NOMO-1 treated with dmso at 0.1 percent for 144 hours (cell line): ENCODE measurements at regions not wholly inside any gene's neighbourhood (a gene's known extent, or its start where the extent isn't known, plus 50 kb on each side); places are given as distances from the start of the nearest gene placed in this dataset.
"Not testable (repeated sequence)": the region's sequence is repeated elsewhere in the genome, so short reads cannot be mapped to it uniquely, and the experiment has no call there.

Experiments
- DNase-seq: peaks from one replicate; lab custom pipeline; 2025; ENCODE audit not compliant: unreplicated experiment; lab: John Stamatoyannopoulos, UW

GRCh38 chr5:51159164-51159563 is 224.1 kb upstream of the ISL1 start:
- DNase-seq, result no peak

GRCh38 chr5:51159606-51160005 is 223.6 kb upstream of the ISL1 start:
- DNase-seq, result no peak

DNA sequence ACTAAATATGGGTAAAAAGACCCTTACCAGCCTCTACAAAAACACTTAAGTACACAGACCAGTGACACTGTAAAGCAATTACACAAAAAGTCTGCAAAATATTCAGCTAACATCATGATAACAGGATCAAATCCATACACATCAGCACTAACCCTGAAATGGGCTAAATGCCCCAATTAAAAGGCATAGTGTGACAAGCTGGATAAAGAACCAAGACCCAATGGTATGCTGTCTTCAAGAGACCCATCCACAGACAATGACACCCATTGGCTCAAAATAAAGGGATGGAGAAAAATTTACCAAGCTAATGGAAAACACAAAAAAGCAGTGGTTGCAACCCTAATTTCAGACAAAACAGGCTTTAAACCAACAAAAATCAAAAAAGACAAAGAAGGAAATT is 221.0 kb upstream of the ISL1 start:
- no peak for DNase-seq

- not testable (repeated sequence) for DNase-seq
Measured at GRCh38 chr5:51165621-51166020, 217.6 kb upstream of the ISL1 start.

- no peak for DNase-seq
Measured at GRCh38 chr5:51172903-51173626, 210.2 kb upstream of the ISL1 start.

- DNase-seq, result no peak
Measured at GRCh38 chr5:51181208-51181894, 201.9 kb upstream of the ISL1 start.

DNA sequence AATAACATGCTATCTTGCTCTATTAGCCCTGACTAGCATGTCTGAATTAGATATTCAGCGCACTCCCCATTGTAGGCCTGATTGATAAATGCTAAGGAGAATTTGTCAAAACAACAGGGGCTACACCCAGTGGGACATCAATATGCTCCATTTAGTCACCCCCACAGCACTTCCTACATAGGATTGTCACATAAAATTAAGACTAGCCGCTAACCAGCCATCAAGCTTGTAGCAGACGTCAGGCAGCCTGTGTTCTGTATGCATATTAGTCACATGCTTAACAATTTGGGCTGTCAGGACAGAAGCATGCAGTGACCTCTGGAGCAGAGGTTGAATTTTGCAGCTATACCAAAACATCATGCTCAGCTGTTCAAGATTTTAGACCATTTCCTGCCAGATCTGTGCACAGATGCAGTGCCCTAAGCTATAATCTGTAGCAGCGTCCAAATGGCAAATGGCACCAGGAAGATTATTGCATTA is 197.4 kb upstream of the ISL1 start:
- DNase-seq, result no peak

DNA sequence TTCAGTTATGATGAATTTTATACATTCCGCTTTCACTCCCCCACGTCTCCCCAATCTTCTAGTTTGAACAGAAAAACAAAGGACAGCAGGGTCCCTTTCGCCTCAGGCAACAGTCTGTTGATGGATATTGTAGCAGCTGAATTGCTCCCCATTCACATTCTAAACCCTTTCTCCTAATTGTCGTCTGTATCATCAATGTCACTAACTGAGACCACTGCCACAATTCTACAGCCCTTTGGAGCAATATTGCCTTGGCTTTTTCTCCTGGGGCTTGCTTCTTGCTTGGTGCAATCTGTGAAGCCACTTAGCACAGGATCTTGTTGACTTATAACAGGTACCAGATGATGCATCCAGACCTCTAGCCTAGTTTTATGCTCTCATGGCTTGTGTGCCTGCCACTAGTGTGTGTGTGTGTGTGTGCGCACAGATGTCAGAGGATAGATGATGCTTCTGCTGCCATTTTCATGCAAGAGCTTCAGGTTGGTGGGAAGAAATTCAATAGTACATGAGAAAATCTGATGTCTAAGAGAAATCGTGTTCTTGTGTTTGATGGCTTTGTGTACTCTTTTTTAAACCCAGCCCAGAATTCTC is 195.2 kb upstream of the ISL1 start:
- no peak for DNase-seq

DNA sequence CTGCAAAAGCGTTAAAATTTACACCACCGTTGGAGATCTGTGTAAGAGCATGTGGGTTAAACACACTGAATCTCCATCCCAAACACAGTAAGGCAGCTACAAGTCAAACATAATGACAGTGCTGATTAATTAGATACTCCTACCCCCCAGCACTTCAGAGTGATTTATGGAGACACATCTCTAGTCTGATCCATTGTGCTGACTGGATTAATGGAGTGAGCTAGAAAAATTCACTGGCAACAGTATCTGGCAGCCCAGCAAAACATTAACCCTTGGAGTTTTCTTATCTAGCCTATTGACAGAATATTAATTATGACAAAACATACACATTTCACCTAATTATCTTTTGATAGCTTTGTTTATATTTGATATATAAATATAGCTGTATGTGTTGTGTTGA is 188.6 kb upstream of the ISL1 start:
- DNase-seq, result no peak

DNA sequence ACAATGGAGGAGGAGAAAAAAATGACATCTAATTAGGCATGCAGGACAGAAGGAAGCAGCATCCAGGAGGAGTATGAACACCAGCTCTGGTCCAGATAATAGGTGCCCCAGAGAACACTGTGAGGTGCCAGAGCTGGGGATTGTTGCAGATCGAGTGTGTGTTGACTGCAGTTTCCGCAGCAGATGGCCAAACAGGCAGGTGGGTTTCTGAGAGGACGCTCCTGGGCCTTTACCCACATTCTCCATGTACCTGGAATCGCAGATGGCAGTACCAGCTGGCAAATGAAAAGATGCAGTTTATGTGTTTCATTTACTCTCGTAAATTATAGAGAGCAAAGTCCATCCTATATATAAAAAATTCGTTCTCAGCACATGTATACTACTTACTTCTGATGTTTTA is 182.2 kb upstream of the ISL1 start:
- no peak for DNase-seq

DNA sequence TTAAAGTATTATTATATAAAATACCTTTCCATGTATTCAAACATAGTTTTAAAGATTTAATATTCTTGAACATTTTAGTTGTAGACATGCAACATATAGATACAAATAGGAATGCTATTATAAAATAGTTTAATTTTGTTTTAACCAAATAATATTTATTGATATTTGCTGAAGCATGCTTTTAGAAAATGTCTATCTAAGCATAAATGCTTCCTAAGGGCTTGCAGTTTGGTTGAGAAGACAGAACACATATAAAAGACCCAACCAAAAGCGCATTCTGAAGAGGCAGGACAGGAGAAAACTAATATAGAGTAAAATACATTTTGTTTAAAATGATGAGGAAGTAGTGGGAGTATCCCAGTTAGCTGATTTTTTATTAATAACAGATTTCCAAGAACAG is 181.5 kb upstream of the ISL1 start:
- no peak for DNase-seq

DNA sequence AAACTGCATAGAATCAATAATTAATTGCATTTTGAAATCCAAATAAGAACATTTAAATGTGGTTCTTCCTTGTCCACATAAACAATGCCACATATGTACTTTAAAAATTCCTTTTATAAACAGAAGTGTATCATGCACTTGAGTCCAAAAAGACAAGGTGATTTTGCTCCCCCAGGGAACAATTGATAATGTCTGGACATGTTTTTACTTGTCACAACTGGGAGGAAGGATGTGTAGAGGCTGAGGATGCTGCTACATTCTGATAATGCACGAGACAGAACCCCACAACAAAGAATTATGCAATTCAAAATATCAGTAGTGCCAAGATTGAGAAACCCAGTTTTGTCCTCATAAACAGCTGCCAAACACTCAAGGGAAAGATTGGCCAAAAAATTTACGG is 181.1 kb upstream of the ISL1 start:
- DNase-seq, result no peak

DNA sequence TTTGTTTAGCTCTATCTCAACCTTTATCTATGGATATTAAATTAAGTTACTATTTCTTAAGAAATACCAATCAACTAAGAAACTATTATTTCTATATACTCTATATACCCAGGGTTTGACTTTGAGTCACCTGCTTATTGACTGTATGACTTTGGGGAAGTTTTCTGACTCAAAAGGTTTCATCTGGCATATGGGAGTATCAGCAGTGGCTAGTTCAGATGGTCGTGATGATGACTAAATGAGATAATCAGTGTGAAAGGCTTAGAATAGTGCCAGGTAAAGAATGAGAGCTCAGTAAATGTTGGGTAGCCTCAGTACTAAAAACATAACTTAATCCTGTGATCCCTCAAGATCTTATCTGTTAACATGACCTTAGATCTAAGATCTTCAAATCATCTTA is 179.7 kb upstream of the ISL1 start:
- no peak for DNase-seq

DNA sequence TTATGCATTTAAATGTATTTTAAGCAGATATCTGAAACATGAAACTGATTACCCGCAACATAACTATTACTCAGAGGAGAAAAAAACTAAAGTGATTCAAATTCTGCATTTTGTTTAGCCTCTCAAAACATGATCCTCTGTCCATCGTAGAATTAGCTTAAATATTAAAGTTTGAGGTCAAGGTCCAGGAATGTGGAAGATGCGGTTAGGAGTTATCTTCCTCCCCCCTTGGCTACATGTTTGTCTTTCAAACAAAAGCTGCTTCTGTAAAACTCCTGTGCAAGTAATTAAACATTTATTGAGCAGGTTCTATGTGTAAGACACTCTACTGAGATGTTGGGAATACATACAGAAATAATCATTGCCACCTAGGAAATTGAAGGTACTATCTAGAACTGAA is 175.0 kb upstream of the ISL1 start:
- DNase-seq, result no peak

DNA sequence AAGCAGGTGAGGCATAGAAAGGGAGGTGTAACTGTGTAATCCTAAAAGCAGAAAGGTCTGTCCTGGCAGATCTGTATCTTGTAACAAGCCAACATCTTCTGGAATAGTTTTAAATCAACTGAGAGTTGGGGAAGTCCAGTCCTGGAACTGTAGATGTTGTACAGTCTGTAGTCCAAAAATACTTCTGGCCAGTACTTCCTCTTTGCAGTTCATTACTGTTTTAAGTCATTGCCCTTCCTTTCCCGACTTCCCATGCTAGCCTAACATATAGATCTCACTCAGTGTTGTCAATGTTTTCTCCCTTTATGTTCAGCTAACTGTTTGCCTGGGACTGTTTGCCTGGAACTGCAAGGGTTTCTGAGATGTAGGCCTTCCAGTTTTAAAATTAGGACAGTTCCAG is 168.5 kb upstream of the ISL1 start:
- no peak for DNase-seq

DNA sequence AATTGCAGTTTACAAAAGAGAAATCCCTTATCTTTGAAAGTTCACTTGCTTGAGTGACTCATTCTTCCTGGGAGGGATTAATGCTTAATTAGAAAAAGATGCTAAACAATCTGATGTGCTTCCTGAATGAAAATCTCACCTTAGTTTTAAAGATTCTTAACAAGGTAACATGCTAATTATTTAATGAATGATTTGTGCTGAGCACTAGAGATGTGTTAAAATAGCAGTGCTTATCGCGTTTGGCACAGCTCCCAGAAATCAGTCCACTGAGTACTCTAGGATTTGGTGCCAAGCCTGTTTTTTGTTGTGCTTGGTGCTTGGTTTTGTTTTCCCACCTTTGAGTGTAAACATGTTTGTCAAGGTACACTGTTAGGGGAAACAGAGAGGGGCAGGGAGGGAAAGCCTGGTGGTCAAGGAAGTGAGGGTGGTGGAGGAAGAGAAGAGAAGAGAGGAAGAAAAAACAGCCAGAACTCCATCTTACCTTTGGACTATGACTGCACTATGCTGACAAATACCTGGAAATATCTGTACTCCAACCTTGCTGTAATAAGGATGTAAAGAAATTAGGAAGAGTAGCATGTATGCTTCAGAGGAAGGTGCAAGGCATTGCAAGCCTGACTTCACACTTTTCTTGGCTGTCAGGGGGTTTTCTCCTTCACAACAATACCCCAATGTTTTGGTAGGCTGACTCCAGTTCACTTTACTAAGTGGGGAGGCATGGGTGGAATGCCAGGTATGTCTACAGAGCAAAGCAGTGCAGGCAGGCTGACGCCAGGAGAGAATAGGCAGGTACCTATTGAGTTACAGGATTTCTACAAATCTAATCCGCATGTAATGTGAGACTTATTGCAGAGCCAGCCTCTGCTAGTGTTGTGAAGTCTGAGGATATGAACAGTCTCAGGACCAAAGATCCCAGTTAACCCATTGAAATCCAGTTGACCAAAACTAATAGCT is 157.2 kb upstream of the ISL1 start:
- DNase-seq, result no peak

GRCh38 chr5:51227963-51228470 is 155.2 kb upstream of the ISL1 start:
- no peak for DNase-seq

DNA sequence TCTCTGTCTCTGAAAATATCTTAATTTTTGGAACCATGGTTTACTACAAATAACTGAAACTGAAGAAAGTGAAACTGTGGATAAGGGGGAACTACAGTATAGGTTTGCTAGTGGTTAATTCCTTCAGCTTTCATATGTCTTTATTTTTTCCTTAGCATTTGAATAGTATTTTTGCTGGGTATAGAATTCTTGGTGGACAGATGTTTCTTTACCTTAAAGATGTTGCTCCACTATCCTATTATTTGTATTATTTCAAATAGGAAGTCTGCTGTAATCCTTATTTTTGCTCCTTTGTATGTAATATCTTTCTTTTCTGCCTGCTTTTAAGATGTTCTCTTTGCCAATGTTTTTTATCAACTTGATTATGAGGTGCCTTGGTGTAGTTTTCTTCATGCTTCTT is 152.9 kb upstream of the ISL1 start:
- DNase-seq, result no peak

DNA sequence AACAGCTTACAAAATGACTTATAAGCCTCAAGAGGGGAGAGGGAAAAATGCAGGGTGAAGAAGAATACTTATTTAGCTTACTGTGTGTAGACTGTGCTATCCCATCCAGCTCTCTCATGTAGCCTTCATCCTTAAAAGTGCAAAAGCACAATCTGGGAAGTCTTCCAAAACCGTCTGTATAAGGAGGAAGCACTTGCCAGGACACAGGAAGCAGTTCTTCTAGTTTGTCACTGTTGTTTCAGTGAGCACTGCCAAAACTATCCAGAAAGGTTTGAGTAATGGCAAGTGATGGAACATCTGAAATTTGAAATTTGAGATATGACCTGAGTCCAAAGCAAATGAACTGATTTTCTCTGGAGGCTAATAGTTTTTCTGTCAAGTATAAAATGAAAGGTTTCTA is 140.8 kb upstream of the ISL1 start:
- no peak for DNase-seq

GRCh38 chr5:51250957-51251356 is 132.3 kb upstream of the ISL1 start:
- not testable (repeated sequence) for DNase-seq

GRCh38 chr5:51271261-51271660 is 112.0 kb upstream of the ISL1 start:
- DNase-seq, result no peak
